ENCODE measurements at regions not wholly inside any gene's neighbourhood (a gene's known extent, or its start where the extent isn't known, plus 50 kb on each side); places are given as distances from the start of the nearest gene placed in this dataset.
"Not testable (repeated sequence)": the region's sequence is repeated elsewhere in the genome, so short reads cannot be mapped to it uniquely, and the experiment has no call there.

GRCh38 chr22:48425091-48425506 lies 1402.6 kb downstream of the BRD1 start:
- no peak for DNase-seq (ENCODE audit: low spot score)

- peak; percentile 14 for DNase-seq (ENCODE audit: low spot score)
Observed at GRCh38 chr22:48424661-48425060, 1403.0 kb downstream of the BRD1 start.

GRCh38 chr22:48424201-48424627 lies 1403.5 kb downstream of the BRD1 start:
- DNase-seq (ENCODE audit: low spot score), result no peak

- DNase-seq (ENCODE audit: low spot score), result peak; percentile 86
Observed at GRCh38 chr22:48423481-48423911, 1404.2 kb downstream of the BRD1 start.

DNA sequence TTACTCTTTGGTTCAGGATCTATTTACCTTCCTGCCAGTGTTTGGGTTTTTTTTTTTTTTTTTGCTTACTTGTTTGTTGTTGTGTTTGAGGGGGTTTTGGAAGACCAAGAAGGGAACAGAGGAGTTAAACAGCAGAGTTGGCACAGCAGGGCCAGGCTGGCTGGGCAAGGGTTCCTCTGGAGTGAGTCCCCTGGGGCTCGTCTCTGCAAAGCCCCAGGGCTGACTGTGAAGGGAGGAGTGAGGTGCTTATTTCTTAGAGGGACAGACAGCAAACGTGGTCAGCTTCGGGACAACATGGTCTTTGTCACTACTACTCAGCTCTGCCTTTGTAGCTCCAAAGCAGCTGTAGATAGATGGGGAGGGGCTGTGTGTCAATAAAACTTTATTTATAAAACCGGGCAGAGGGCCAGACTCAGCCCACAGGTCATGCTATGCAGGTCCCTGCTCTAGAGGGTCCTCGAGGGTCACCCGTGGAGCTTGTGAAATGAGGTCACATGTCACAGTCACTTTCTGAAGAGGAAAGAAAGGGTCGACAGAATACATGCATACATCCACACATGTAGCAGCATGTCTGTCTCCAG lies 1404.7 kb downstream of the BRD1 start:
- DNase-seq (ENCODE audit: low spot score), result peak; percentile 7

DNA sequence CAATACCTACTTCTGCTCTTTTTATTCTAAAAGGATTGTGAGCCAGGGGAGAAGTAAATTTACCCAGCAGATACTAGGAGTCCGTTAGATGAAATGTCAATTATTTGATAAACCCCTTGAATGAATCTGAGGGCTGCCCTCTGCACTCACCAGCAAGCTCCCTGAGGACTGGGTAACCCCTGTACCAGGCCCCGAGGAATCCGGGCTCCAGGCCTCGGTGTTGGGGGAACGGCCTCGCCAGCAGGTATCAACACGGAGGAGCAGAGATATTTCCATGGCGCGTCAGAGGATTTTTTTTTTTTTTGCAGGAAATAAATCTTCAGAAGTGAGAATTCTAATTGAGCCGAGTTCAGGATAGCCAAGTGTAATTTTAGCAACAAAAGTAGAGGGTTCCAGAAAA lies 1408.8 kb downstream of the BRD1 start:
- no peak for DNase-seq (ENCODE audit: low spot score)

- DNase-seq (ENCODE audit: low spot score), result no peak
Observed at GRCh38 chr22:48417225-48418070, 1410.2 kb downstream of the BRD1 start.

DNA sequence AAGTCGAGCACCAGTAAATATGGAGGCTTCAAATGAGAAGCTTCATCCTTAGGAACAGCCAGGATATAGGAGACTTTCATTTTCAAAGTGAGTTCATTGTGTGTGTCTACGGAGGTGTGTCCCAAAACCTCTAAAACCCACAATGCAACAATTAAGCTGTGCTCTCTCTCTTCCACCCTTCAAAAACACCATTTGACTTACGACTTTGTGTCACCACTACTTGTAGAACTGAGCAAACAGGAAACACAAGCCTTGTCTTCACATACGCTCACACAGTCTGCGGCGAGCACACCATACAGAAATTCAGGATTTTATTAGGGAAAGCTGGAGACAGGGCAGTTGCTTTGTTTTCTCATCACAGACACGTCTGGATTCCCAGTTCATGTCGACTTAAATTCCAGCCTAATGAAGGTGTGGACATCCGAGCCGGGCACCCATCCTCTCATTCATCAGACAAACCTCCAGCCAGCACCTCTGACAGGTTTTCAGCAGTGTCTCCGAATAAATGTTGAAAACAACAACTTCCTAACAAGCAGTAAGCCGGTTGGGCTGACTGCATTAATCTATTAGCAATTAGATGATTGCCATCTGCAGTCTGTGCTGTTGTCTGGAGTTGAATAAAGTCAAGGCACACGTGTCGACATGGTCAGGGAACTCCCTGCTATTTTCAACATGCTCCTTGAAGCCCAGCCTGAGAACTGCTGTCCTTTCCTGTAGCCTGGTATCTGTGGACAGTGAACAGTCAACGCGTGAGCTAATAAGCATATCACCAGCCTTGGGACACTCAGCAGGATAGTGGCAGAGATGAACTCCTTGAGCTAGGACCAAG lies 1411.1 kb downstream of the BRD1 start:
- DNase-seq (ENCODE audit: low spot score), result peak; percentile 39

GRCh38 chr22:48415520-48415919 lies 1412.2 kb downstream of the BRD1 start:
- DNase-seq (ENCODE audit: low spot score), result no peak

DNA sequence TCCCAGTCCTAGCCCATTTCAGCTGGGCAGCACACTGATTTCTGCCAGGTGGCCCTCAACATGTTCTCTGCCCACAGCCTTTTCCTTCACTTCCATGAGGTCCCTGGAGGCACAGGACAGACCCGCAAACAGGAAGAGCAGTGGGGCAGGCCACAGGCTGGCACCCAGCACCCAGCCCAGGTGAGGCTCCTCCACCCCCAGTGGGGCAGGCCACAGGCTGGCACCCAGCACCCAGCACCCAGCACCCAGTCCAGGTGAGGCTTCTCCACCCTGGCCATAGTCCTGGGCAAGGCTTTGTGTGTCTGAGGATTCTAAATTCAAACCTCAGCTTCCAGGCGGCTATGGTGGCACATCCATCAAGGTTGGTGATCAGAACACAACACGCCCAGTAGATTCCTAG lies 1413.0 kb downstream of the BRD1 start:
- DNase-seq (ENCODE audit: low spot score), result no peak

DNA sequence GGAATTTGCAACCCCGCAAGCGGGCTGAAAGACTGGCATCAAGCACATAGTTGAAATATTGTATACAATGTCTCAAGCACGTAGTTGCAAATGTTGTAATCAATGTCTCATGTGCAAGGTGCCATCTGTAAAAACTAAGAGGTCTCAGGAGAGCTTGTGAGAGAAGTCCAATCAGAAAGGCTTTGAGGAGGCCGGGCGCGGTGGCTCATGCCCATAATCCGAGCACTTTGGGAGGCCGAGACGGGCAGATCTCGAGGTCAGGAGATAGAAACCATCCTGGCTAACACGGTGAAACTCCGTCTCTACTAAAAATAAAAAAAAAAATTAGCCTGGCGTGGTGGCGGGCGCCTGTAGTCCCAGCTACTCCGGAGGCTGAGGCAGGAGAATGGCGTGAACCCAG lies 1414.7 kb downstream of the BRD1 start:
- DNase-seq (ENCODE audit: low spot score), result not testable (repeated sequence)

DNA sequence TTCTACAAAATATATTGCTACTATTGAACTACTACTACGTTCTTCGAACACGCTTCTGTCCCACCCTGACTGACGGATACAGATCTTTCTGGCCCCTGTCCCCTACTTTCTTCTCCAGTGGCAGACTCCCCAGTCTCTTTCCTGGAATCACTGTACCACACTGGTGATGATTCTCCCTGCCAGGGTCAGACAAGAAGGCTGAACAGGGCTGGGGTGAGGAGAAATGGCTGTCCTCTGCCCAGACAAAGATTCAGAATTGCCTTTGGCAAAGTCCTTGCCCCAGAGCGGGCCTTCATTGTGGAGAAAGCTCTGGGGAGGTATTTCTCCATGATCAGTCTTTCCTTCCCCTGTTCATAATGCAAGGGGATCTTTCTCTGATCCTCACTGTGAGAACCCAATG lies 1417.1 kb downstream of the BRD1 start:
- no peak for DNase-seq (ENCODE audit: low spot score)

DNA sequence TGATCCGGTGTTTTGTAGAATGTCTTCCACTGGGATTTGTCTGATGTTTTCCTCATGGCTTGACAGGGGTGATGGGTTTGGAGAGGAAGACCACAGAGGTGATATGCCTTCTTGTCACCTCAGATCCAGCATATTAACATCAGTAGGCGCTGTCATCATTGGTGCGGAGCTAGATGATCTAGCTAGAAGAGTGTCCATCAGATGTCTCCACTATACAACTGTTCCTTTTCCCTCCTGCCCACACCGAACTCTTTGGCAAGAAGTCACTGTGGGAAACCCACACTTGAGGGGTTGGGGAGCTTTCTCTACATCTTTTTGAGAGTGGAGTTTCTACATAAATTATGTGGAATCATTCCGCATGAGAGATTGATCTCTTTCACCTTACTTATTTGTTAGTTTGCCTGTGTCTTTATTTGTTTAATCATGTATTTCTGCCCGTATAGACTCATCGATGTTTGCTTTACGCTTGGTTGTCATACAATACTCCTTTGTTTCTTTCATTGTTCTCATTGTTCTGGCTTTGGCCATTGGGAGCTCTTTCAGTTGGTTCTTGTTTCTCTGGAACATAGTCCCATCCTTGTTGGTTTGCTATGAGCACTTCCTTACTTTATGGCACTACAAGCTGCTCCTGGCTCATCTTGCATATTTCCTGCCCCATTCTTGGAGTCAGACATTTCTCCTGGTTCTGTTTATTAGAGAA lies 1420.3 kb downstream of the BRD1 start:
- no peak for DNase-seq (ENCODE audit: low spot score)

DNA sequence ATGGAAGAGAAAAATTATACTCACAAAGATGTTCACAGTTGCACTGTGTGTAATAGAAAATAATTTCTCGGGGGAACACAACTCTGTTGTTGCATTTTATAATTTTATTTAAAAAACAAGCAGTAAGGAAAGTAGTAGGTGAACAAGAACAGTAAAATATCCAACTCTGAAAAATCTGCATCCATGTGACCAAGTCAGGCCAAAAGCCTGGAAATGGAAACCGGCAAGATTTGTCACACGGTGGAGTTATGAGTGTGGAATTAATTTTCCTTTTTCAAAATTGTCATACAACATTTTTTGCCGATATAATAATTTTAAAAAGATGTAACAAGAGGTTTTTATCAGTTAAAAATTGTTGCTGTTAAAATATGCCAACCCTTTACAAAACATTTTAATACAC lies 1421.5 kb downstream of the BRD1 start:
- DNase-seq (ENCODE audit: low spot score), result no peak

GRCh38 chr22:48405741-48406140 lies 1421.9 kb downstream of the BRD1 start:
- peak; percentile 81 for DNase-seq (ENCODE audit: low spot score)

DNA sequence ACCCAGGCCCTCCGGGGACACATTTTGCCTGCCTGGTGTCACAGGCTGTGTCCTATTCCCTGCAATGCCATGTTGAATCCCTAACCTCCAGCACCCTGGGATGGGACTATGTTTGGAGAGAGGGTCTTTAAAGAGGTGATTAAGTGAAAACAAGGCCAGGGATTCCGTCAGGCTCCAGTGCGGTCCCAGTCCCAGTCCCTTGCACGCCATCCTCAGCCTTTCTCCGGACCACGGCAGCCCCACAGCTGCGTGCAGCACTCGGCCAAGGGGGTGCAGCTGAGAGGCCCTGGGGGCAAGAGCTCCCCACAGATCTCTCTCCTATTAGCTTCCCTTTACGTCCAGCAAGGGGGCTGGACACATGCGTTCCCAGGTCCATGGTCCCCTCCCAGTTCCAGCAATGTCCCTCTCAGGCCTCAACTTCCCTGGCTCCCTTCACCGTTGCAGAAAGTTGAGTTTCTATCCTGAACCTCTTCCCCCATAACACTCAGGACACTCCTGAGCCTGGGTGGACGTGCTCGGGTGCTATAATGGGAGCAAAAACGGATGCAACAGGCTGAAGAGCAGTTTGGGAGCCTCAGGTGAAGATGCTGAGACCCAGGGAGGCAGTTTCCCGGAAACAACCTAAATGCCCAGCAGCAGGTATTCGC lies 1422.7 kb downstream of the BRD1 start:
- DNase-seq (ENCODE audit: low spot score), result peak; percentile 6

GRCh38 chr22:48403521-48404403 lies 1423.9 kb downstream of the BRD1 start:
- DNase-seq (ENCODE audit: low spot score), result peak; percentile 72

DNA sequence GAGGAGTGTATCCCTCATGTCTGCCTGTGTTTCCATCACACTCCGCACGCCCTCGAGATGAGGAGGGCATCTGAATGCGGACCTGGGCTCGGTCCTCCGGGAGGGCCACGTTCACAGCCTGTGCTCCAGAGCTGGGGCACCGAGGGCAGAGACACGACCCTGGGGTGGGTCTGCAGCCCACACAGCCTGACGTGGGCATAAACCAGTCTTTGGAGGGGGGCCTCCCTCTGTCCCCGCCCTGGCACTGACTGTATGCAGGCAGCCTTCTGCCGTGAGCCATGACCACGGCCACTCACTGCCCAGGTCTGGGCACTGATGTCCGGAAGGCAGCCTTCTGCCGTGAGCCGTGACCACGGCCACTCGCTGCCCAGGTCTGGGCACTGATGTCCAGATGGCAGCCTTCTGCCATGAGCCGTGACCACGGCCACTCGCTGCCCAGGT lies 1425.1 kb downstream of the BRD1 start:
- no peak for DNase-seq (ENCODE audit: low spot score)

GRCh38 chr22:48401523-48401922 lies 1426.2 kb downstream of the BRD1 start:
- DNase-seq (ENCODE audit: low spot score), result not testable (repeated sequence)

GRCh38 chr22:48398181-48398905 lies 1429.3 kb downstream of the BRD1 start:
- no peak for DNase-seq (ENCODE audit: low spot score)
